HepG2 (cell line): ENCODE measurements at regions not wholly inside any gene's neighbourhood (a gene's known extent, or its start where the extent isn't known, plus 50 kb on each side); places are given as distances from the start of the nearest gene placed in this dataset.

ENCODE experiments used
- ATAC-seq: fragments of 200-7000 bp; cut with Tn5 transposase; 3 replicates; pipeline ENCODE4 v1.9.1; 2020; ENCODE audit warnings: mild to moderate bottlenecking, moderate library complexity
- BruUV-seq: library from RNA; stranded (reverse); fragments of 400-500 nt; replicated peaks from 2 replicates; lab custom pipeline; 2021; lab: Mats Ljungman, UMichigan
- CTCF ChIA-PET: fragments of 300-600 bp; formaldehyde crosslinking; extraction: SDS; loops from one replicate; lab custom pipeline; 2021; ENCODE audit warnings: low total read pairs, inconsistent platforms, low intra/inter-chr PET ratio; lab: Yijun Ruan, JAX
- POLR2A ChIA-PET: fragments of 350-600 bp; sonication (Branson Sonifier 250); formaldehyde crosslinking; loops from one replicate; lab custom pipeline; 2020; ENCODE audit warnings: antibody characterized with exemption, inconsistent platforms; lab: Yijun Ruan, JAX
- DNase-seq: peaks from one replicate; pipeline ENCODE4 v3.0.0-alpha.2; 2015; ENCODE audit warnings: low spot score
- FAIRE-seq: peaks from 3 replicates; lab custom pipeline; 2011; peaks lifted over from hg19 to GRCh38; lab: Jason Lieb, UNC
- H2AFZ ChIP-seq: one replicate; pipeline ENCODE4 v1.6.1; 2011; ENCODE audit warnings: low read length, inconsistent platforms
- H3K27ac ChIP-seq: fragments of 300-600 bp; 3 replicates; pipeline ENCODE4 v1.8.0; 2011; ENCODE audit warnings: mixed run types, mild to moderate bottlenecking, mixed read lengths, low read length, inconsistent platforms; ENCODE audit not compliant: insufficient read depth; ENCODE audit errors: extremely low read length
- H3K27me3 ChIP-seq, 2 experiments: fragments of 200-600 bp in 1 of 2; 2 replicates in 1 of 2; 3 replicates in 1 of 2; pipeline versions ENCODE4 v1.6.0 to v1.8.0; 2011; ENCODE audit warnings: low read length in 2 of 2, mild to moderate bottlenecking in 2 of 2, moderate library complexity in 2 of 2, inconsistent platforms in 1 of 2; ENCODE audit not compliant: insufficient read depth in 2 of 2, control insufficient read depth in 1 of 2
- H3K36me3 ChIP-seq, 2 experiments: fragments of 200-600 bp in 1 of 2; replicated peaks in 1 of 2; 2 replicates in 1 of 2; 3 replicates in 1 of 2; pipeline versions ENCODE4 v1.5.1 to v1.8.0; 2011; ENCODE audit warnings: low read length in 2 of 2, inconsistent platforms in 1 of 2; ENCODE audit not compliant: insufficient read depth in 2 of 2, control insufficient read depth in 1 of 2
- H3K4me1 ChIP-seq: 2 replicates; pipeline ENCODE4 v1.5.1; 2012; ENCODE audit warnings: low read length, inconsistent platforms; ENCODE audit not compliant: insufficient read depth
- H3K4me2 ChIP-seq: 2 replicates; pipeline ENCODE4 v1.6.0; 2011; ENCODE audit warnings: low read depth, low read length, inconsistent platforms
- H3K4me3 ChIP-seq, 3 experiments: fragments of 200-600 bp in 1 of 3; sonication (generic), shearing (Covaris generic) in 1 of 3; replicated peaks in 1 of 3; 2 replicates each; pipeline ENCODE4 v1.5.1; 2011 to 2016; ENCODE audit warnings: low read length in 3 of 3, inconsistent platforms in 2 of 3, low read depth in 2 of 3, mild to moderate bottlenecking in 2 of 3, control low read depth in 1 of 3, mixed read lengths in 1 of 3; ENCODE audit not compliant: insufficient read depth in 1 of 3
- H3K79me2 ChIP-seq: one replicate; pipeline ENCODE4 v1.6.1; 2011; ENCODE audit warnings: low read length, inconsistent platforms; ENCODE audit not compliant: insufficient read depth
- H3K9ac ChIP-seq: 2 replicates; pipeline ENCODE4 v1.6.0; 2011; ENCODE audit warnings: mild to moderate bottlenecking, low read depth, low read length, inconsistent platforms; ENCODE audit not compliant: insufficient read depth
- H3K9me3 ChIP-seq: 2 replicates; pipeline ENCODE4 v1.5.1; 2012; ENCODE audit warnings: mild to moderate bottlenecking, low read length
- H4K20me1 ChIP-seq: 2 replicates; pipeline ENCODE4 v1.6.0; 2011; ENCODE audit warnings: inconsistent platforms, mild to moderate bottlenecking, low read length, moderate library complexity; ENCODE audit not compliant: insufficient read depth
- ATF7 ChIP-seq, 2 experiments: fragments of 450-650 bp in 1 of 2; sonication (generic) in 1 of 2; formaldehyde crosslinking in 1 of 2; IDR thresholded peaks; 2 replicates each; pipeline versions ENCODE4 v1.4.0 to v1.6.1; 2016 to 2020; ENCODE audit warnings: antibody characterized with exemption in 1 of 2, mild to moderate bottlenecking in 1 of 2, missing genetic modification reagents in 1 of 2
- GABPB1 ChIP-seq: IDR thresholded peaks from 2 replicates; pipeline ENCODE4 v1.6.1; 2016; ENCODE audit warnings: mild to moderate bottlenecking, missing genetic modification reagents, moderate library complexity, missing compliant biosample characterization
- PCBP2 ChIP-seq: fragments of 200-400 bp; formaldehyde crosslinking; optimal IDR thresholded peaks from 2 replicates; pipeline ENCODE3; 2018; ENCODE audit warnings: low read length, low read depth; ENCODE audit not compliant: poor library complexity, severe bottlenecking
- RAD21 ChIP-seq: fragments of 450-650 bp; formaldehyde crosslinking; IDR thresholded peaks from 2 replicates; pipeline ENCODE4 v1.5.0; 2020; ENCODE audit warnings: mild to moderate bottlenecking
- SOX13 ChIP-seq, 3 experiments: fragments of 450-650 bp in 1 of 3; sonication (generic) in 1 of 3; formaldehyde crosslinking in 1 of 3; IDR thresholded peaks in 2 of 3; conservative IDR thresholded peaks in 1 of 3; 2 replicates each; pipeline versions ENCODE4 v1.5.0 to v1.6.1; 2016 to 2020; ENCODE audit warnings: antibody characterized with exemption in 1 of 3, mild to moderate bottlenecking in 1 of 3, missing compliant biosample characterization in 1 of 3, missing genetic modification reagents in 1 of 3, moderate library complexity in 1 of 3
- TBP ChIP-seq: sonication (generic); formaldehyde crosslinking; IDR thresholded peaks from 2 replicates; pipeline ENCODE4 v1.5.0; 2020; ENCODE audit warnings: missing genetic modification reagents
- ZNF546 ChIP-seq: sonication (generic); formaldehyde crosslinking; conservative IDR thresholded peaks from 2 replicates; pipeline ENCODE4 v1.8.1; 2023; ENCODE audit warnings: mild to moderate bottlenecking, missing genetic modification reagents
- ZNF598 ChIP-seq: sonication (generic); formaldehyde crosslinking; IDR thresholded peaks from 2 replicates; pipeline ENCODE4 v1.5.1; 2020; ENCODE audit warnings: mild to moderate bottlenecking, missing genetic modification reagents, borderline replicate concordance
- ZNF749 ChIP-seq: sonication (generic); formaldehyde crosslinking; IDR thresholded peaks from 2 replicates; pipeline ENCODE4 v1.8.0; 2022; ENCODE audit warnings: mild to moderate bottlenecking, missing genetic modification reagents, moderate library complexity, borderline replicate concordance
- ZNF75D ChIP-seq: sonication (generic); formaldehyde crosslinking; IDR thresholded peaks from 2 replicates; pipeline ENCODE4 v1.8.1; 2023; ENCODE audit warnings: missing genetic modification reagents, mild to moderate bottlenecking, borderline replicate concordance
- WGBS: methylation state at CpG from one replicate; pipeline ENCODE4 v1.1.6; 2017; ENCODE audit warnings: low lambda C conversion rate; 5-methylcytosine and 5-hydroxymethylcytosine counted together
- in situ Hi-C: cut with HindIII; loops from 2 replicates; pipeline ENCODE4 v1.10.0; 2017; ENCODE audit warnings: low pct_unique_long_range_greater_than_20kb; ENCODE audit not compliant: extremely low pct_ligation_motif_present
- intact Hi-C: fragments of 100-400 bp; cut with micrococcal nuclease; formaldehyde crosslinking; loops from one replicate; pipeline ENCODE4 v1.10.0; 2022; ENCODE audit not compliant: unreplicated experiment
- TF ChIP-seq, protein P1 (sequence below): sonication (generic); formaldehyde crosslinking; IDR thresholded peaks from 2 replicates; pipeline ENCODE4 v1.4.0; 2020; ENCODE audit warnings: missing genetic modification reagents
- TF ChIP-seq, protein P2 (sequence below): sonication (generic); formaldehyde crosslinking; IDR thresholded peaks from 2 replicates; pipeline ENCODE4 v1.5.0; 2020; ENCODE audit warnings: missing genetic modification reagents
- TF ChIP-seq, protein P3 (sequence below): sonication (generic); formaldehyde crosslinking; IDR thresholded peaks from 2 replicates; pipeline ENCODE4 v1.5.1; 2020; ENCODE audit warnings: missing genetic modification reagents, mild to moderate bottlenecking, borderline replicate concordance

DNA sequence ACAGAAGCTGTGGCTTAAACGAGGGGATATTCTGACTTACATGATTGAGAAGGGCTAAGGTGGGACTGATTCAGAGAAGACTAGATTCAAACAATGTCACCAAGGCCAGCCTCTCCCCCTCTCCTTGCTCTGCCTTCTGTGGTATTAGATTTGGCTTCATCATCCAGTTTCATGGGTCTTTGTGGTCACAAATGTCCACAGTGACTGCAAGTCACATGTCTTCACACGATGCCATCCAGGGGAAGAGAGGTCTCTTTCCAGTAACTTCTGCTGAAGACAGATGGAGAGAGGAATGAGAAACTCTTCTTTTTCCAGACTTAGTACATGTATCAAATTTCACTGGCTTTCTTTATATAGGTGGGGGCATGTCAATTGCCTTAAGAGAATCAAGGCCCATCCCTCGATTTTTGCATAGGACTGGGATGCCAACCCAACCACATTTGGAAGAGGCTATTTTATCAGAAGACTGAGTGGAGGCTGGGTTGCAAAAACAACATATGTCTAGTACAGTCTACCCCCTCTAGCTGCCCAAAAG is 57.3 kb upstream of the HNF1B start:
- H3K4me2 ChIP-seq, result no peak overlapping the region
- no peak for ATAC-seq
- BruUV-seq, result no TSS peak
- FAIRE-seq, result no peak
- TF ChIP-seq RAD21 (no peak), ZNF598 (CRISPR knock-in tag) (no peak), ZNF546 (CRISPR knock-in tag) (no peak), ZNF75D (CRISPR knock-in tag) (no peak), ATF7 (IDR thresholded peaks at IDR 0.05) (no peak), ATF7 (CRISPR knock-in tag; IDR thresholded peaks at IDR 0.05) (no peak), SOX13 (IDR thresholded peaks at IDR 0.05) (no peak), SOX13 (CRISPR knock-in tag; conservative IDR thresholded peaks at IDR 0.05 in 1 of 2, IDR thresholded peaks at IDR 0.05 in 1 of 2) (no peak)
- no peak for DNase-seq
- H3K9me3 ChIP-seq, result no peaks in the 10 kb centered on the region
- 15% methylated on average over 3 of the region's 3 CpGs for WGBS
- no peak overlapping the region for H3K27ac ChIP-seq
- no peak overlapping the region for H2AFZ ChIP-seq
- in situ Hi-C loops (no loop called here), intact Hi-C loops (no loop called here)
- H3K4me1 ChIP-seq, result no peaks in the 10 kb centered on the region
- CTCF ChIA-PET, result no interaction called here
- no peaks in the 10 kb centered on the region; a peak in 1 of 5 replicates for H3K27me3 ChIP-seq
- H4K20me1 ChIP-seq, result no peaks in the 10 kb centered on the region
- no peak overlapping the region for H3K4me3 ChIP-seq
- H3K36me3 ChIP-seq, result no peaks in the 10 kb centered on the region
- H3K9ac ChIP-seq, result no peak overlapping the region
- POLR2A ChIA-PET, result no interaction called here
- H3K79me2 ChIP-seq, result no peaks in the 10 kb centered on the region

DNA sequence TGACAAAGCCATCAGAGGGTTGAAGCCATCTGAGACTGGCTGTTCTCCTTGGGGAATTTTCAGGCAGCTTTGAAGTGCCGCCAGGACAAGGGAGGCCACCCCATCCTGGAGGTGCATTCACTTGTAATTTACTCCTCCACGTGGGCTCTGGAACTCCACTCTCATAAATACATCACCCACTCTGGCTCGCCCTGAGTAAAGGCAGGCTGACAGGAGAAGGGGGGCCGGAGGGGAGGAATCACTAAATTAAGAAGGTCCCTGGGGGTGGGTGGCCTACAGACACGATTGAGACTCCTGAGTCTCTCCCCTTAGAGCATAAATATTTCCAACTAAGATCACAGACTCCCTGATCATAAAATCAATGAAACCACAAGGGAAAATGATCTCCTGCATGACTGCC is 56.3 kb upstream of the HNF1B start:
- ChIA-PET POLR2A (no interaction called here), CTCF (no interaction called here)
- no TSS peak for BruUV-seq
- 5% methylated on average over 5 of the region's 5 CpGs for WGBS
- H2AFZ ChIP-seq, result no peak overlapping the region
- no peak for DNase-seq
- H3K4me1 ChIP-seq, result no peaks in the 10 kb centered on the region
- H4K20me1 ChIP-seq, result no peaks in the 10 kb centered on the region
- no peak for FAIRE-seq
- no peak overlapping the region for H3K4me3 ChIP-seq
- H3K36me3 ChIP-seq, result no peaks in the 10 kb centered on the region
- H3K27ac ChIP-seq, result no peak overlapping the region
- no peaks in the 10 kb centered on the region; a peak in 1 of 5 replicates for H3K27me3 ChIP-seq
- intact Hi-C loops, result no loop called here
- no peaks in the 10 kb centered on the region for H3K9me3 ChIP-seq
- H3K4me2 ChIP-seq, result no peak overlapping the region
- H3K9ac ChIP-seq, result no peak overlapping the region
- ATAC-seq, result no peak
- in situ Hi-C loops, result no loop called here
- no peaks in the 10 kb centered on the region for H3K79me2 ChIP-seq
- TF ChIP-seq, protein P1, sequence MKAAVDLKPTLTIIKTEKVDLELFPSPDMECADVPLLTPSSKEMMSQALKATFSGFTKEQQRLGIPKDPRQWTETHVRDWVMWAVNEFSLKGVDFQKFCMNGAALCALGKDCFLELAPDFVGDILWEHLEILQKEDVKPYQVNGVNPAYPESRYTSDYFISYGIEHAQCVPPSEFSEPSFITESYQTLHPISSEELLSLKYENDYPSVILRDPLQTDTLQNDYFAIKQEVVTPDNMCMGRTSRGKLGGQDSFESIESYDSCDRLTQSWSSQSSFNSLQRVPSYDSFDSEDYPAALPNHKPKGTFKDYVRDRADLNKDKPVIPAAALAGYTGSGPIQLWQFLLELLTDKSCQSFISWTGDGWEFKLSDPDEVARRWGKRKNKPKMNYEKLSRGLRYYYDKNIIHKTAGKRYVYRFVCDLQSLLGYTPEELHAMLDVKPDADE (CRISPR knock-in tag), result no peak
- TF ChIP-seq, protein P2, sequence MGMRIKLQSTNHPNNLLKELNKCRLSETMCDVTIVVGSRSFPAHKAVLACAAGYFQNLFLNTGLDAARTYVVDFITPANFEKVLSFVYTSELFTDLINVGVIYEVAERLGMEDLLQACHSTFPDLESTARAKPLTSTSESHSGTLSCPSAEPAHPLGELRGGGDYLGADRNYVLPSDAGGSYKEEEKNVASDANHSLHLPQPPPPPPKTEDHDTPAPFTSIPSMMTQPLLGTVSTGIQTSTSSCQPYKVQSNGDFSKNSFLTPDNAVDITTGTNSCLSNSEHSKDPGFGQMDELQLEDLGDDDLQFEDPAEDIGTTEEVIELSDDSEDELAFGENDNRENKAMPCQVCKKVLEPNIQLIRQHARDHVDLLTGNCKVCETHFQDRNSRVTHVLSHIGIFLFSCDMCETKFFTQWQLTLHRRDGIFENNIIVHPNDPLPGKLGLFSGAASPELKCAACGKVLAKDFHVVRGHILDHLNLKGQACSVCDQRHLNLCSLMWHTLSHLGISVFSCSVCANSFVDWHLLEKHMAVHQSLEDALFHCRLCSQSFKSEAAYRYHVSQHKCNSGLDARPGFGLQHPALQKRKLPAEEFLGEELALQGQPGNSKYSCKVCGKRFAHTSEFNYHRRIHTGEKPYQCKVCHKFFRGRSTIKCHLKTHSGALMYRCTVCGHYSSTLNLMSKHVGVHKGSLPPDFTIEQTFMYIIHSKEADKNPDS (CRISPR knock-in tag), result no peak
- TF ChIP-seq PCBP2, result no peak
- no peak for TF ChIP-seq GABPB1 (CRISPR knock-in tag)
- no peak for TF ChIP-seq TBP (CRISPR knock-in tag)
- no peak for TF ChIP-seq ZNF749 (CRISPR knock-in tag)
- TF ChIP-seq, protein P3, sequence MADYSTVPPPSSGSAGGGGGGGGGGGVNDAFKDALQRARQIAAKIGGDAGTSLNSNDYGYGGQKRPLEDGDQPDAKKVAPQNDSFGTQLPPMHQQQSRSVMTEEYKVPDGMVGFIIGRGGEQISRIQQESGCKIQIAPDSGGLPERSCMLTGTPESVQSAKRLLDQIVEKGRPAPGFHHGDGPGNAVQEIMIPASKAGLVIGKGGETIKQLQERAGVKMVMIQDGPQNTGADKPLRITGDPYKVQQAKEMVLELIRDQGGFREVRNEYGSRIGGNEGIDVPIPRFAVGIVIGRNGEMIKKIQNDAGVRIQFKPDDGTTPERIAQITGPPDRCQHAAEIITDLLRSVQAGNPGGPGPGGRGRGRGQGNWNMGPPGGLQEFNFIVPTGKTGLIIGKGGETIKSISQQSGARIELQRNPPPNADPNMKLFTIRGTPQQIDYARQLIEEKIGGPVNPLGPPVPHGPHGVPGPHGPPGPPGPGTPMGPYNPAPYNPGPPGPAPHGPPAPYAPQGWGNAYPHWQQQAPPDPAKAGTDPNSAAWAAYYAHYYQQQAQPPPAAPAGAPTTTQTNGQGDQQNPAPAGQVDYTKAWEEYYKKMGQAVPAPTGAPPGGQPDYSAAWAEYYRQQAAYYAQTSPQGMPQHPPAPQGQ, result no peak
